Activated CD8-positive, alpha-beta T cell treated with anti-CD3 and anti-CD28 coated beads for 36 hours (primary cell): ENCODE measurements at regions not wholly inside any gene's neighbourhood (a gene's known extent, or its start where the extent isn't known, plus 50 kb on each side); places are given as distances from the start of the nearest gene placed in this dataset.

ENCODE experiments used
- ATAC-seq: fragments of 200-7000 bp; cut with Tn5 transposase; one replicate; pipeline ENCODE4 v1.10.0; 2021; ENCODE audit warnings: mild to moderate bottlenecking, moderate library complexity
- CTCF ChIA-PET: fragments of 350-600 bp; sonication (Branson Sonifier 250); formaldehyde crosslinking; loops from one replicate; lab custom pipeline; 2021; ENCODE audit warnings: antibody characterized with exemption; lab: Charles Lee
- POLR2A ChIA-PET: fragments of 350-600 bp; sonication (Branson Sonifier 250); formaldehyde crosslinking; loops from one replicate; lab custom pipeline; 2021; ENCODE audit warnings: antibody characterized with exemption; lab: Charles Lee
- DNase-seq: peaks from one replicate; pipeline ENCODE4 v3.0.0-alpha.2; 2020
- H3K27ac Mint-ChIP-seq: one replicate; pipeline ENCODE4 v1.8.0; 2021; ENCODE audit warnings: mild to moderate bottlenecking, mixed read lengths
- H3K27me3 Mint-ChIP-seq: one replicate; pipeline ENCODE4 v1.8.0; 2021; ENCODE audit warnings: mixed read lengths
- H3K36me3 Mint-ChIP-seq: one replicate; pipeline ENCODE4 v1.8.0; 2021; ENCODE audit warnings: low read depth, mixed read lengths
- H3K4me1 Mint-ChIP-seq: one replicate; pipeline ENCODE4 v1.8.0; 2021; ENCODE audit warnings: low read depth, mixed read lengths
- H3K4me3 Mint-ChIP-seq: one replicate; pipeline ENCODE4 v1.8.0; 2021; ENCODE audit warnings: mild to moderate bottlenecking, moderate library complexity, mixed read lengths
- H3K9me3 Mint-ChIP-seq: one replicate; pipeline ENCODE4 v1.8.0; 2021; ENCODE audit warnings: mixed read lengths
- intact Hi-C: fragments of 100-400 bp; cut with micrococcal nuclease; formaldehyde crosslinking; loops from one replicate; pipeline ENCODE4 v1.10.0; 2022
- TF ChIP-seq, protein P1 (sequence below): fragments of 200-600 bp; IDR thresholded peaks from one replicate; pipeline ENCODE4 v1.8.0; 2022; ENCODE audit warnings: antibody characterized with exemption, mild to moderate bottlenecking

DNA sequence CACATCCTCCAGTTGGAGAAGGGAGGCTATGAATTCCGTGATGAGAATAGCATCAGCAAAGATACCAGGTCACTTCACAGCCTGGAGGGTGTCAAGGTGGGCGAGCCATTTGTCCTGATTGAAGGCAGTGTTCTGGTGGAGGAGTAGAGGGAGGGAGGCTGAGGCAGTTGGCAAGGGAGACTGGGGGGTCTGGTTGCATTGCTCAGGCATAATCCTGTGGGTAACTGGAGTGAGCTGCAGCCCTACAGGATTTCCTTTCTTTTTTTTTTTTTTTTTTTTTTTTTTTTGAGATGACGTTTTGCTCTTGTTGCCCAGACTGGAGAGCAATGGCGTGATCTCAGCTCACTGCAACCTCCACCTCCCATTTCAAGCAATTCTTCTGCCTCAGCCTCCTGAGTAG is 223.9 kb upstream of the KLF4 start:
- no peaks in the 10 kb centered on the region for H3K4me1 Mint-ChIP-seq
- CTCF ChIA-PET: no interaction called here
- H3K9me3 Mint-ChIP-seq: peaks cover 2% of the 10 kb centered on the region
- POLR2A ChIA-PET: no interaction called here
- ATAC-seq (no peak), DNase-seq (no peak)
- TF ChIP-seq, protein P1, sequence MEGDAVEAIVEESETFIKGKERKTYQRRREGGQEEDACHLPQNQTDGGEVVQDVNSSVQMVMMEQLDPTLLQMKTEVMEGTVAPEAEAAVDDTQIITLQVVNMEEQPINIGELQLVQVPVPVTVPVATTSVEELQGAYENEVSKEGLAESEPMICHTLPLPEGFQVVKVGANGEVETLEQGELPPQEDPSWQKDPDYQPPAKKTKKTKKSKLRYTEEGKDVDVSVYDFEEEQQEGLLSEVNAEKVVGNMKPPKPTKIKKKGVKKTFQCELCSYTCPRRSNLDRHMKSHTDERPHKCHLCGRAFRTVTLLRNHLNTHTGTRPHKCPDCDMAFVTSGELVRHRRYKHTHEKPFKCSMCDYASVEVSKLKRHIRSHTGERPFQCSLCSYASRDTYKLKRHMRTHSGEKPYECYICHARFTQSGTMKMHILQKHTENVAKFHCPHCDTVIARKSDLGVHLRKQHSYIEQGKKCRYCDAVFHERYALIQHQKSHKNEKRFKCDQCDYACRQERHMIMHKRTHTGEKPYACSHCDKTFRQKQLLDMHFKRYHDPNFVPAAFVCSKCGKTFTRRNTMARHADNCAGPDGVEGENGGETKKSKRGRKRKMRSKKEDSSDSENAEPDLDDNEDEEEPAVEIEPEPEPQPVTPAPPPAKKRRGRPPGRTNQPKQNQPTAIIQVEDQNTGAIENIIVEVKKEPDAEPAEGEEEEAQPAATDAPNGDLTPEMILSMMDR: no peak
- H3K36me3 Mint-ChIP-seq: no peaks in the 10 kb centered on the region
- H3K4me3 Mint-ChIP-seq: no peak overlapping the region
- intact Hi-C loops: no loop called here
- H3K27ac Mint-ChIP-seq: no peak overlapping the region
- H3K27me3 Mint-ChIP-seq: peaks cover 4% of the 10 kb centered on the region

DNA sequence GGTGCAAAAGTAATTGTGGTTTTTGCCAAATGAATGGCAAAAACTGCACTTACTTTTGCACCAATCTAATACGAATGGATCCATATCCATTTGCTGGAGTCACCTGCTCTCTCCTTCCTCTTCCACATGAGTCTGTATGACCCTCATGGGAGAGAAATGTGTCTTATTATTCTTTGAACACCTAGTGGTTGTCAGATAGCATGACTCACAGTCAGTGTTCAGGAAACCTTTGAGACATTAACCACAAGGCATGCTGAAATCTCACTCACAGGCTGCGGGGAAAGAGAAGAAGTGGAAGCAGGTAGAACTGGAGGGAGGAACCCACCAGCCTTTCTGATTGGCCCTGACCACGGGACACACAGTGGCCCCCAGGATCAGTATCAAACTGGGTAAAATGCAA is 222.8 kb upstream of the KLF4 start:
- TF ChIP-seq, protein P1: no peak
- ChIA-PET POLR2A (interaction anchor here (0.7 kb wide), 1 partner anchor 312 kb away, joined by 3 read pairs; no protein-coding TSS in a partner anchor), CTCF (no interaction called here)
- H3K27ac Mint-ChIP-seq: no peak overlapping the region
- DNase-seq (no peak), ATAC-seq (no peak)
- peaks cover 4% of the 10 kb centered on the region for H3K27me3 Mint-ChIP-seq
- no peaks in the 10 kb centered on the region for H3K4me1 Mint-ChIP-seq
- H3K4me3 Mint-ChIP-seq: no peak overlapping the region
- no peaks in the 10 kb centered on the region for H3K36me3 Mint-ChIP-seq
- intact Hi-C loops: no loop called here
- H3K9me3 Mint-ChIP-seq: peaks cover 2% of the 10 kb centered on the region

DNA sequence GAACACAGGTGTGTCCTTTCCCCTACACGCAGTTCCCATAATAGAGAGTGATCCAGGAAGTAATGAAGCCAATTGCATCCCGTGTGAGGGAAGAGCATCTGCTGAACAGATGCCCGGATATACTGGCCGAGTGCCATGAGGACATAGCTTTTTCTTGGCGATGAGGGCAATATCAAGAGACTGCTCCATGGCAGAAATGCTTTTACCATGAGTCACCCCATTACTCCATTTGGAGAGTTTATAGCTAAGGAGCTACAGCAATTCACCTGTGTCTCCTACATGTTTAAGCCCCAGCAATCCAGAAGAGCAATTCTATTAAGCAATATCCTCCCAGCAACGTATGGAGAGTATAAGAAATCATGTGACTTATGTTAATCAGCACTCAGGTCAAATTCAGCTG is 222.0 kb upstream of the KLF4 start:
- POLR2A ChIA-PET: no interaction called here
- intact Hi-C loops: no loop called here
- DNase-seq (no peak), ATAC-seq (no peak)
- H3K4me1 Mint-ChIP-seq: no peaks in the 10 kb centered on the region
- peaks cover 2% of the 10 kb centered on the region for H3K9me3 Mint-ChIP-seq
- H3K27ac Mint-ChIP-seq: no peak overlapping the region
- CTCF ChIA-PET: no interaction called here
- no peak overlapping the region for H3K4me3 Mint-ChIP-seq
- H3K27me3 Mint-ChIP-seq: peaks cover 4% of the 10 kb centered on the region
- no peaks in the 10 kb centered on the region for H3K36me3 Mint-ChIP-seq
- TF ChIP-seq, protein P1: no peak

DNA sequence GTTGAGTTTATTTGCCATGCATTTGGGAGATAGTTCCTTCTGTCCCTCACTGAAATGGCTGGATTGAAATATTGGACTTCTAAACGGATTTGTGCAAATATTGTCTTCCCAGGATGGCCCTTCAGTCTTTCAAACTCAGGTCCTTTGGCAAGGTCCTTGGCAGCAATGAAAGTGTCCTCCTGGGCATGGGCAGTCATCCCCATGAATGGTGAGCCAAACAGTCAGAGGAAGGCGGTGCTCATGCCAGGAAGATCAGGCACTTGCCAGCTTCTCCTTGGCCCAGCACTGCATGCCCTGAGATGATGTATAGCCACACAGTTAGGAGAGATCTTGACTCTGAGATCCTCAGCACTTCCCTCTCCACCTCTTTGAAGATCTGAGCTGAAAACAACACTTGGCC is 221.4 kb upstream of the KLF4 start:
- ChIA-PET CTCF (no interaction called here), POLR2A (no interaction called here)
- Mint-ChIP-seq H3K27ac (no peak overlapping the region), H3K4me3 (no peak overlapping the region), H3K27me3 (peaks cover 4% of the 10 kb centered on the region), H3K4me1 (no peaks in the 10 kb centered on the region), H3K9me3 (peaks cover 2% of the 10 kb centered on the region), H3K36me3 (no peaks in the 10 kb centered on the region)
- intact Hi-C loops: no loop called here
- TF ChIP-seq, protein P1: no peak
- no peak for ATAC-seq
- DNase-seq: no peak

DNA sequence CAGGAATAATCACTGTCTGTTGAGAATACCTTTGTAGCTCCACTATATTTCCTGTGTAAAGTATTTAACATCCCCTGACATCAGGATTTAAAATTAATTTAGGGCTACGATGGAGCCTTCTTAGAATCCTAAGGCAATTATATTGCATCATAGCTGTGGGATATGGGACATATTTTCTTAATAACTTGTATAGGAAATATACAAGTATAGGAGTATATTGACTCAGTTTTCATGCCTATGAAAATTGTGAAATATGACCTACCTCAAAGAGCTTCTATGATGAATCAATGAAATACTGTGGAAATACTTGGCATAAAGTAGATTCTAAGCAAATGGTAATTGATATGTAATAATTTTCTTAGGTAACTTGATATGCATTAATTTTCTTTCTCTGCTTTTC is 221.0 kb upstream of the KLF4 start:
- ATAC-seq: no peak

More for the DNA sequence above, 221.0 kb upstream of the KLF4 start:
- no peak for DNase-seq
- POLR2A ChIA-PET: no interaction called here
- intact Hi-C loops: no loop called here
- Mint-ChIP-seq H3K9me3 (peaks cover 2% of the 10 kb centered on the region), H3K36me3 (no peaks in the 10 kb centered on the region), H3K4me1 (no peaks in the 10 kb centered on the region), H3K4me3 (no peak overlapping the region), H3K27me3 (peaks cover 4% of the 10 kb centered on the region), H3K27ac (no peak overlapping the region)
- TF ChIP-seq, protein P1: no peak
- CTCF ChIA-PET: no interaction called here
